HG03159 (cell line): ENCODE measurements at regions not wholly inside any gene's neighbourhood (a gene's known extent, or its start where the extent isn't known, plus 50 kb on each side); places are given as distances from the start of the nearest gene placed in this dataset.

Source experiments
- ATAC-seq: cut with Tn5 transposase; IDR thresholded peaks from one replicate; pipeline ENCODE4 v1.9.1; 2021; ENCODE audit warnings: mild to moderate bottlenecking, moderate library complexity; ENCODE audit not compliant: unreplicated experiment

DNA sequence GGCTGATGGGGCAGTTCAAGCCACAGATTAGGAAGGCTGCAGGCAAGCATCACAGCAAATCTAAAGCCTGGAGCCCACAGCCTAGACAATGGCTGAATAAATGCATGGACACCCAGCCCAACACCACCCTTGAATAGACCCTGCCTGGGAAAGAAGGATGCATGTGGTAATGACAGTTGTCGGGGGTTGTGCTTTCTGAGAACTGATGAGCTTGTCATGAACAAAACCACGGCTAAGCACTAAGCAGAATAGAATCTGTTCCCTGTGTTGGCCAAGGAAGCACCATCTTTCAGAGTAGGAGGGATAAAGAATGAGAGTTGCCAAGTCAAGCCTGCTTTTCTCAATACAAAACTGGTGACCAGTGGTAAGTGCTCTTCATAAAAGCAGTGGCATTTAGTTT lies 66.1 kb upstream of the JCAD start:
- no peak for ATAC-seq

DNA sequence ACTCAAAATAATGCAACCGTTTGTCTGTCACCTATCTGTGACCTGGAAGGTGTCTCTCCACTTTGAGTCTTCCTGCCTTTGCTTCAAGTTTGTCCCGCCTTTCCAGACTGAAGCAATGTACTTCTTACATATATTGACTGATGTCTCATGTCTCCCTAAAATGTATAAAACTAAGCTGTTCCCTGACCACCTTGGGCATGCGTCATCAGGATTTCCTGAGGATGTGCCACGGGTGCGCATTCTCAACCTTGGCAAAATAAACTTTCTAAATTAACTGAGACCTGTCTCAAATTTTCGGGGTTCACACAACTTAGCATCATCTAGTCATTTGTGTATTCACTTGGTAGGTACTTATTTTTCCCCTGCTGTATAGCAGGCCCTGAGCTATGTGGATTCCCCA lies 65.3 kb upstream of the JCAD start:
- no peak for ATAC-seq

DNA sequence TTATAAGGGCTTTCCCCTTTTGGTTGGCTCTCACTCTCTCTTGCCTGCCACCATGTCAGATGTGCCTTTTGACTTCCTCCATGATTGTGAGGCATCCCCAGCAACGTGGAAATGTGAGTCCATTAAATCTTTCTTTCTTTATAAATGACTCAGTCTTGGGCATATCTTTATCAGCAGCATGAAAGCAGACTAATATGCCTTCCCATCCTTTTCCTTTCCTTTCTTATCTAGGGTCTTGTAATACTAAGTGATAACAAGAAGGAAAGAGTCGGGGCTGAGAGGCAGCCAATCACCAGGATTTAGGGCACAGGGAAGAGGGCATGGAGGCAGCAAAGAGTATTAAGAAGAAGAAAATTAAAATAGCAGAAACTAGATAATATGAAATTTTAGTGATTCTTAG lies 62.0 kb upstream of the JCAD start:
- ATAC-seq: no peak

DNA sequence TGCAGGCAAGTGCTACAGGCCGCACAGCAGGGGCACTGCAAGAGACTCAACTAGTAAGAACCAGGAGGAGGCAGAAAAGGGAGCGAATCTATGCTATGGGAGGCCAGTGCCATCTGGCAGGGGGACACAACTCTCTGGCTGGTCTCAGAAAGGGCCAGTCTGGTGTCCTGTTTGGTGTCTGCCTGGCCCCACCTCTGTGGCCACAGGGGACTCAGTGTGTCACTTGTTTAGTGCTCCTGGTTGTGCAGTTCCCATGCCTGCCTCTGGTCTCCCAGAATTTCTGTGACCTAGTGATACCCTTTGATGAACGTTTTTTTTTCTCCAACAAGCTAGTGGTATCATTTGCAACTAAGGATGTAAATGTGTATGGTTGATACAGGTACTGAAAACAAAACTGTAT lies 59.2 kb upstream of the JCAD start:
- ATAC-seq: no peak

DNA sequence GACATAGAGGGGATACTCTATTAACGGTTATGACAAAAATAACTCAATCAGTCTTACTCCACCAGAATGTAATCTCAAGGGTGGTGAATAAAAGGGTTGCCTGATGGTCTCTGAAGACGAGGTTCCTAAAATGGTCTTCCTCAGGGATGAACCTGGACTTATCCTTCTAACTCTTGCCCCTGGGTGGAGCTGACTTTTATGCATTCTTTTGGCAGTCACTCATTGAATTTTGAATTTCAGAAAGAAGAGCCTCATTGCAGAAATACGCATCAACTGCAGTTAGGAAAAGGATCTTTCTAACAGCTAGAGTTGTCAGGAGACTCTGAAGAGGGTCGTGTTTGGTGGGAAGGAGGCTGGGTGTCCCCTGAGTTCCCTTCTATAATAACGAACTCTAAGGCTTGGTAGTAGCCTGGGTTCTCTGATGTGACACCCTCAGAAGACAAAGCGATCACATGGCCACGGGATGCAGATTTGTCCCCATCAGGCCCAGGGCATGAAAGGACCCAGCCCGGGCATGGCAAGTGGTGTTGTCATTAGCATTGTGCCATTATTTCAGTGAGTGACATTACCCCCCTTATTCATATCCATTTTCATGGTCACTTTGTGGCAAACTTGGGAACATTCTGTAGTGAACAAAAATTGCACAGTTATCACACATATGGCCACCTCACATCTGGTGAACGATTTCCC lies 58.6 kb upstream of the JCAD start:
- ATAC-seq: no peak

DNA sequence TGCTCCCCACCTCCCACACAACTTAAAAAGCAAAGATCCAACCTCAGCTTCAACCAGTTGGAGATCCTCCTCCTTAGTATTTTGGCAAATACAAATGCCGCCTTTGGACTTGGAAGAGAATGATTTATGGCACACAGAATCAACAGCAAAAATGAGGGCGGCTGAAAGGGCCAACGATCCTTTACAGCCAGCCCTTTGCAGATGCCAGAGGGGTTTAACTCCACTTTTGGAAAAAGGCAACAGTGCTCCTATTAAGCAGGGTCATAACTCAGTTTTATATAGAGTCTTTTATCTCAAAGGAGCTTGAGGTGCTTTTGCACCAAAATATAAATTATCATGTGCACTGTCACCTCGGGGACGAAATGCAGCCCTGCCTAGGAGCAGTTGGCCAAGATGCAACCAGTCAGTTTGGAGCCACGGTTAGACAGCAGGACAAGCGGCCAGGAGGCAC lies 56.7 kb upstream of the JCAD start:
- no peak for ATAC-seq

DNA sequence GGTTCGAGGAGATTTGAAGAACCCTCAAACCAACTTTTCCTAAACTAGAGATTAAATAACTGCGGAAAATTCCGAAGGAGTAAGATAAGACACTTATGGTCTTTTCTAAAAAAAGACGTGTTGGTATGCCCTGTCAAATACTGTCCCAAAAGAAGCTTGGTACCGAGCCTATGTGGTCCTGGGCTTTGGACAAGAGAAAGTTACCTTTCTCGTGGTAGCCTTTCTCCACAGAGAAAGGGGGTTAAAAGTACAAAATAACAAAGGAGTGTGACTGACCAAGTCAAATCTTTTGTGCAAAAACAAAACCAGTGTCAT lies 56.2 kb upstream of the JCAD start:
- no peak for ATAC-seq

DNA sequence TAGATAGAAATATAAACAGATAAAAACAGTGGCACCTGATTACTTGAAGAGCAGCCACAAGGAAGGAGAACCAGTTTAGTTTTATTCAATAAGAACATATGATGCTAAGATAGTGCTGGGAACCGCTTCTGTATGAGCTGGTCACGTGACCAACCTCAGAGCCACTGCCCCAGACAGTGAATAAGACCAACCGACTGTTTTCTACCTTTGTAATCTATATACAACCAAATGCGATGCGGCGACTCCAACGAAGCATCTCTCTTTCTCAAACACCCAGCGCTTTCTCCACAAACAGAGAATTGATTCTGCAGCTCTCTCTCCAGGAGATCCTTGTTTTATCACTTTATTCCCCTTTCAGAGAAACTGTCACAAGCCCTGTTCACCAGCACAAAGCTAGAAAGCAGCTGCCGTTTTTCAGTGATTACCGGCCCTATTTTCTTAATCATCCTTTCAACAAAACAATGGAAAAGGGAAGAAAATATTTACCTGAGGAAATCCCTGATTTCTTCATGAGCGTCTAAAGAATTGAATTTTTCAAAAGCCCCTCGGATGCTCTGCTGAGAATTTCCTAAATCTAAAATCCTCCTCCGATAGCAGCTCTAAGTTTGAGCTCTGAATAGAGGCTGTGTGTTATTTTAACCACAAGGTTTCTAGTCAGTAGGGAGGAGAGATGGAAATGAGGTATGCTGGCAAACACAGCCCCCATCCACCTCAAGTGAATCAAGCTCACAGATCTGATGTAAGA lies 55.7 kb upstream of the JCAD start:
- no peak for ATAC-seq

DNA sequence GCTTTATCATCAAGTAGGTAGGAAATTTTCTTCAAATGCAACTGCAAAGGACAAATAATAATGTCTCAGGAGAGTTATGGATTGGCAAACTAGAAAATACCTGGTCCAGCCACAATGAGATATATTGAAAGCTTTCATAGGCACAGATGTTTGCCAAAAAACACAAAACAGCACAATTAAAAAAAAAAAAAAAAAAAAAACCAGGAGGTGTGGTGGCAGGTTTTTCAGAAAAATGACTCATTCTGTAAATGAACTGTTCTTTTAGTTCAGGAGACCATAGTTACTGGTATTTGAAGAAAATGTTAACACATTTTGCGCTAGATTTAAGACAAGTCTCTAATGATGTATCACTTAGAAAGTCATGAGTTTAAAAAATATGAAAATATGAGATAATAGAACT lies 55.0 kb upstream of the JCAD start:
- ATAC-seq: no peak

DNA sequence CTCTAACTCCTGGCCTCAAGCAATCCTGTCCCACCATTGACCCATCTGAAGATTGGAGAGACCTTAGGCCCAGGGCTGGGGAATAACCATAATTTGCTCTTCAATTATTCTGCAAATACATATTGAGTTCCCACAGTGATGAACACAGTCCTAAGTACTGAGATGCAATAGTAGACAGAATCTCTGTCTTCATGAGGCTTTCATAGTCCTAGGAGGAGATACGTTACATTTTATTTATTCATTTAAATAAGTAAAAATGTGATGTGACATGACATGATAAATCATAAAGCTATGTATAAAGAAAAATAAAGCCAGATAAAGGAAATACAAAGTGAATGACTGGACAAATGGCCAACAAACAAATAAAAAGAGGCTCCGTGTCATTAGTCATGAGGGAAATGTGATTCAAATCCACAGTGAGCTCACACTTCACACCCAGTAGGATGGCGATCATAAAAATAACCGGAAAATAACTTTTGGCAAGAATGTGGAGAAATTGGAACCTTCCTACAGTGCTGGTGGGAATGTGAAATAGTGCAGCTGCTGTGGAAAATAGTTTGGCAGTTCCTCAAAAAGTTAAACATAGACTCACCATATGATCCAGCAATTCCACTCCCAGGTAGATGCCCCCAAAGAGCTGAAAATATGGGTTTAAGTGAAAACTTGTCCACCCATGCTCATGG lies 52.1 kb upstream of the JCAD start:
- ATAC-seq: no peak
